ENCODE measurements at regions not wholly inside any gene's neighbourhood (a gene's known extent, or its start where the extent isn't known, plus 50 kb on each side); places are given as distances from the start of the nearest gene placed in this dataset.
"Not testable (repeated sequence)": the region's sequence is repeated elsewhere in the genome, so short reads cannot be mapped to it uniquely, and the experiment has no call there.

- TF ChIP-seq CTCF (IDR thresholded peaks at IDR 0.05; ENCODE audit: control extremely low read depth in 1 of 3, insufficient read depth in 1 of 3, low read depth in 1 of 3, low read length in 3 of 3); YY1 (IDR thresholded peaks at IDR 0.05; ENCODE audit: low read depth, low read length); MAFK (IDR thresholded peaks at IDR 0.05; ENCODE audit: low read depth, low read length): not testable (repeated sequence)
Measured at GRCh38 chr7:65132256-65132655, 125.8 kb upstream of the ERV3-1 start.
